GM18907 (cell line): ENCODE measurements at regions not wholly inside any gene's neighbourhood (a gene's known extent, or its start where the extent isn't known, plus 50 kb on each side); places are given as distances from the start of the nearest gene placed in this dataset.
"Not testable (repeated sequence)": the region's sequence is repeated elsewhere in the genome, so short reads cannot be mapped to it uniquely, and the experiment has no call there.

Experiments
- ATAC-seq: cut with Tn5 transposase; IDR thresholded peaks from one replicate; pipeline ENCODE4 v1.9.1; 2021; ENCODE audit warnings: mild to moderate bottlenecking, moderate library complexity; ENCODE audit not compliant: unreplicated experiment

- ATAC-seq, result no peak
Measured at GRCh38 chr6:165854061-165854862, 191.2 kb upstream of the PDE10A start.

- ATAC-seq, result no peak
Measured at GRCh38 chr6:165852676-165853075, 189.6 kb upstream of the PDE10A start.

GRCh38 chr6:165850434-165851019 lies 187.5 kb upstream of the PDE10A start:
- peak; percentile 92 for ATAC-seq

GRCh38 chr6:165849534-165850430 lies 186.7 kb upstream of the PDE10A start:
- ATAC-seq, result no peak

- no peak for ATAC-seq
Measured at GRCh38 chr6:165848086-165848426, 185.0 kb upstream of the PDE10A start.

GRCh38 chr6:165847407-165848085 lies 184.5 kb upstream of the PDE10A start:
- no peak for ATAC-seq

GRCh38 chr6:165846123-165846966 lies 183.3 kb upstream of the PDE10A start:
- ATAC-seq, result no peak

- no peak for ATAC-seq
Measured at GRCh38 chr6:165845493-165845892, 182.5 kb upstream of the PDE10A start.

GRCh38 chr6:165844801-165845364 lies 181.8 kb upstream of the PDE10A start:
- no peak for ATAC-seq

- ATAC-seq, result no peak
Measured at GRCh38 chr6:165844232-165844631, 181.2 kb upstream of the PDE10A start.

- no peak for ATAC-seq
Measured at GRCh38 chr6:165843568-165844113, 180.6 kb upstream of the PDE10A start.

GRCh38 chr6:165843121-165843520 lies 180.1 kb upstream of the PDE10A start:
- ATAC-seq, result no peak

GRCh38 chr6:165842281-165842936 lies 179.4 kb upstream of the PDE10A start:
- no peak for ATAC-seq

GRCh38 chr6:165841153-165841558 lies 178.1 kb upstream of the PDE10A start:
- ATAC-seq, result no peak

- no peak for ATAC-seq
Measured at GRCh38 chr6:165837948-165838745, 175.1 kb upstream of the PDE10A start.

GRCh38 chr6:165836648-165837047 lies 173.6 kb upstream of the PDE10A start:
- ATAC-seq, result not testable (repeated sequence)

- ATAC-seq, result no peak
Measured at GRCh38 chr6:165835410-165835851, 172.4 kb upstream of the PDE10A start.

GRCh38 chr6:165834613-165835259 lies 171.7 kb upstream of the PDE10A start:
- ATAC-seq, result no peak
